Tibial nerve (tissue), 4 donors: ENCODE measurements at regions not wholly inside any gene's neighbourhood (a gene's known extent, or its start where the extent isn't known, plus 50 kb on each side); places are given as distances from the start of the nearest gene placed in this dataset.

Experiments
- DNase-seq, 2 donors: peaks; one replicate each; pipeline ENCODE4 v3.0.0-alpha.2; 2019; ENCODE audit warnings: low spot score in 2 of 2
- H3K27ac ChIP-seq, 4 donors: fragments of 200-600 bp; sonication (generic) in 3 of 4; one replicate each; pipeline ENCODE4 v1.5.1; 2017 to 2019; ENCODE audit warnings: mild to moderate bottlenecking in 1 of 4
- H3K27me3 ChIP-seq, 2 donors: fragments of 200-600 bp; sonication (generic) in 1 of 2; one replicate each; pipeline versions ENCODE4 v1.5.1 to v1.6.0; 2017 to 2019
- H3K36me3 ChIP-seq, 3 donors: fragments of 200-600 bp; sonication (generic); one replicate each; pipeline ENCODE4 v1.5.1; 2018 to 2019
- H3K4me1 ChIP-seq, 4 donors: fragments of 200-600 bp; sonication (generic) in 3 of 4; one replicate each; pipeline ENCODE4 v1.5.1; 2017 to 2019
- H3K4me3 ChIP-seq, 4 donors: fragments of 200-600 bp; sonication (generic) in 3 of 4; one replicate each; pipeline ENCODE4 v1.5.1; 2017 to 2019; ENCODE audit warnings: mild to moderate bottlenecking in 1 of 4, moderate library complexity in 1 of 4
- H3K9me3 ChIP-seq, 4 donors: fragments of 200-600 bp; sonication (generic) in 3 of 4; one replicate each; pipeline ENCODE4 v1.5.1; 2017 to 2019
- EP300 ChIP-seq, 2 donors: sonication (generic); formaldehyde crosslinking; IDR thresholded peaks; one replicate each; pipeline ENCODE4 v1.6.1; 2017; ENCODE audit warnings: antibody characterized with exemption in 2 of 2, mild to moderate bottlenecking in 1 of 2
- POLR2A ChIP-seq, 2 donors: fragments of 450-650 bp; IDR thresholded peaks; one replicate each; pipeline ENCODE4 v1.6.1; 2017; ENCODE audit warnings: antibody characterized with exemption in 2 of 2, mild to moderate bottlenecking in 2 of 2, moderate library complexity in 2 of 2
- WGBS, 2 donors: methylation state at CpG; one replicate each; pipeline ENCODE4 v1.1.5; 2018; 5-methylcytosine and 5-hydroxymethylcytosine counted together
- TF ChIP-seq, protein P1 (sequence below), 5 experiments: fragments of 200-600 bp in 3 of 5; fragments of 450-650 bp in 2 of 5; sonication (generic) in 3 of 5; IDR thresholded peaks; one replicate each; pipeline ENCODE4 v1.5.1; 2016 to 2019; ENCODE audit warnings: antibody characterized with exemption in 5 of 5, mild to moderate bottlenecking in 3 of 5, moderate library complexity in 2 of 5

DNA sequence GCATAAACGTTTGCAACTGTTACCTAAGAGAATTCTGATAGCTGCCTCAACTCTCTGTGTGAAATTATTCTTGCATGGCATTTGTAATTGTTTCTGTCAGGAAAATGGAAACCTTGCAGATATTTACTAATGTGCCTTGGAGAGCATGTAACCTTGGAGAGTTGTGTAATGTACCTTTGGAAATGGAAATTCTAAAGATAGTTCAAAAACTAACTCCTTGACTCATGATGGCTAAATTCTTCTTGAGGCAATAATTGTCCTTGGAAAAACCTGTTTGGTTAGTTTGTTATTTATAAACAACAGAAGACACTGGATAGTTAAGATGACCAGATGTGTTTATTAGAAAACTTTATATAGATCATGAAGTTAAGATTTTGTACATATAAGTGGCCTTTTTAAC, 1033.8 kb downstream of the PLA2G4A start:
- H3K4me1 ChIP-seq, result no peaks in the 10 kb centered on the region
- H3K4me3 ChIP-seq, result no peak overlapping the region
- H3K9me3 ChIP-seq, result no peaks in the 10 kb centered on the region
- WGBS, 2 donors, result 60 to 63% methylated on average over 1 of the region's 1 CpG
- H3K27ac ChIP-seq, result no peak overlapping the region
- no peak for DNase-seq
- no peaks in the 10 kb centered on the region for H3K27me3 ChIP-seq
- no peak for TF ChIP-seq EP300 (IDR thresholded peaks at IDR 0.05)
- TF ChIP-seq, protein P1, sequence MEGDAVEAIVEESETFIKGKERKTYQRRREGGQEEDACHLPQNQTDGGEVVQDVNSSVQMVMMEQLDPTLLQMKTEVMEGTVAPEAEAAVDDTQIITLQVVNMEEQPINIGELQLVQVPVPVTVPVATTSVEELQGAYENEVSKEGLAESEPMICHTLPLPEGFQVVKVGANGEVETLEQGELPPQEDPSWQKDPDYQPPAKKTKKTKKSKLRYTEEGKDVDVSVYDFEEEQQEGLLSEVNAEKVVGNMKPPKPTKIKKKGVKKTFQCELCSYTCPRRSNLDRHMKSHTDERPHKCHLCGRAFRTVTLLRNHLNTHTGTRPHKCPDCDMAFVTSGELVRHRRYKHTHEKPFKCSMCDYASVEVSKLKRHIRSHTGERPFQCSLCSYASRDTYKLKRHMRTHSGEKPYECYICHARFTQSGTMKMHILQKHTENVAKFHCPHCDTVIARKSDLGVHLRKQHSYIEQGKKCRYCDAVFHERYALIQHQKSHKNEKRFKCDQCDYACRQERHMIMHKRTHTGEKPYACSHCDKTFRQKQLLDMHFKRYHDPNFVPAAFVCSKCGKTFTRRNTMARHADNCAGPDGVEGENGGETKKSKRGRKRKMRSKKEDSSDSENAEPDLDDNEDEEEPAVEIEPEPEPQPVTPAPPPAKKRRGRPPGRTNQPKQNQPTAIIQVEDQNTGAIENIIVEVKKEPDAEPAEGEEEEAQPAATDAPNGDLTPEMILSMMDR (IDR thresholded peaks at IDR 0.05), result no peak
- TF ChIP-seq POLR2A (IDR thresholded peaks at IDR 0.05), result no peak
- H3K36me3 ChIP-seq, result no peaks in the 10 kb centered on the region

DNA sequence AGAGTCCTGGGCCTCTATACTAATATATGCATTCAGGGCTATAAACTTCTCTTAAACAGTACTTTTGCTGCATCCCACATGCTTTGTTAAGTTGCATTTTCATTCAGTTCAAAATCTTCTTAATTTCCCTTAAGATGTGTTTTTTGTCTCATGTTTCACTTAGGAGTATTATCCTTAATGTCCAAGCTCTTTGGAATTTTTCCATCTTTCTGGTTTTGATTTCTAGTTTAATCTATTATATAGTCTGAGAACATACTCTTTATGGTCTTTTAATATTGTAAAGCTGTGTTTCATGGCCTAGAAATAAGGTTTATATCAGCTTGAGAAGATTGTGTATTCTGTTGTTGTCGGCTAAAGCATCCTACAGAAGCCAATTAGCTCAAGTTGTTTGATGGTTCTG, 1041.8 kb downstream of the PLA2G4A start:
- H3K36me3 ChIP-seq, result no peaks in the 10 kb centered on the region
- WGBS, 2 donors, result 65 to 77% methylated on average over 1 of the region's 1 CpG
- TF ChIP-seq POLR2A (IDR thresholded peaks at IDR 0.05) (no peak), EP300 (IDR thresholded peaks at IDR 0.05) (no peak)
- no peaks in the 10 kb centered on the region for H3K4me1 ChIP-seq
- H3K27ac ChIP-seq, result no peak overlapping the region
- no peaks in the 10 kb centered on the region for H3K9me3 ChIP-seq
- DNase-seq, result no peak
- H3K4me3 ChIP-seq, result no peak overlapping the region
- H3K27me3 ChIP-seq, result no peaks in the 10 kb centered on the region

DNA sequence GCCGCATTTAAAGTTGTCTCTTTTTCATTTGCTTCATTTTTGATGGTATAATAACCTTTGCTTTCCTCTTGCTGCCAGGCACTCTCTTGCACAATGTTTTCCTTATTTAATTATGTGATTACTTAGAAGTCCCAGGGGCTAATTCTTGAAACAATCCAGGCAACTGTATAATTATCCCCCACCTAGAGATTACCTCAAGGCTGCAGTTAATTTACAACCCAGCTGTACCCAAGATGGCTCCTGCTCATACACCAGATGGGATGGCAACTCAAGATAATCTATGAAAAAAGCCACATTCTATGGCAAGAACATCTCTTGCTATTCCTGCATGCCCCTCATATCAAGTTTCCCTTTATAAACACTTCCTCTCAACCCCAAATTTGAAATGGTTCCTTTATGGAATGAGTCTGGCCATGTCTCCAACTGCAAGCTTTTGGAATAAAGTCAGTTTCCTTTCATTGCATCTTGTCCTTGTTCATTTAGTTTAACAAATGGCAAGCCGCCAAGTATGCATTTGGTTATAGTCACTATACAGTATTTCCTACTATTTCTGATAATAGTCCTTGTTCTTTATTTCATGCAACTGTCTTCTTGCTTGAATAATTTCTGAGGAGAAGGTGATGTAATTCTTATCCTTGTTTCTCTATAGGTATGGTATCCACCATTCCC, 1042.6 kb downstream of the PLA2G4A start:
- 71 to 74% methylated on average over 2 of the region's 2 CpGs for WGBS, 2 donors
- DNase-seq, result no peak
- Histone ChIP-seq H3K4me1 (no peaks in the 10 kb centered on the region), H3K36me3 (no peaks in the 10 kb centered on the region), H3K9me3 (no peaks in the 10 kb centered on the region), H3K4me3 (no peak overlapping the region), H3K27me3 (no peaks in the 10 kb centered on the region), H3K27ac (no peak overlapping the region)
- no peak for TF ChIP-seq EP300 (IDR thresholded peaks at IDR 0.05)

DNA sequence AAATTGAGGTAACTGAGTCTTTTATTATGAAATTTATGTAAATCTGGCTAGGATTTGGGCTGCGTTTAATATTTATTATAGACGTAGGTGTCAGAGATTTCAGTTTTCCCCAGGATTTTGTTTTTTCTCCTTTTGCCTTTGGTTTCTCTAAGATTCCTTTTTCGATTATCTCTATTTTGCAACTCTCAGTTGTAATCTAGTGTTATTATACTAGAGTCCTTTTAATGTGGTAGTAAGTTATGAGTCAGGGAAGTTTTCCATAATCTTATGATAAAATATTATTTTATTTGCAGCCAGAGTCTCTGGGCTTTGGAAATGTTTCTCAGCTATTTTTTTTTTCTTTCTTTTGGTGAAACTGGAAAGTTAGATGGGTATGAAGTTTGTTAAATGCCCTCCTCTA, 1043.8 kb downstream of the PLA2G4A start:
- TF ChIP-seq, protein P1 (IDR thresholded peaks at IDR 0.05), result no peak
- TF ChIP-seq POLR2A (IDR thresholded peaks at IDR 0.05), result no peak
- WGBS, 2 donors, result 85 to 88% methylated on average over 3 of the region's 3 CpGs
- no peak for DNase-seq
- Histone ChIP-seq H3K4me1 (no peaks in the 10 kb centered on the region), H3K4me3 (no peak overlapping the region), H3K36me3 (no peaks in the 10 kb centered on the region), H3K9me3 (no peaks in the 10 kb centered on the region), H3K27ac (no peak overlapping the region), H3K27me3 (no peaks in the 10 kb centered on the region)

DNA sequence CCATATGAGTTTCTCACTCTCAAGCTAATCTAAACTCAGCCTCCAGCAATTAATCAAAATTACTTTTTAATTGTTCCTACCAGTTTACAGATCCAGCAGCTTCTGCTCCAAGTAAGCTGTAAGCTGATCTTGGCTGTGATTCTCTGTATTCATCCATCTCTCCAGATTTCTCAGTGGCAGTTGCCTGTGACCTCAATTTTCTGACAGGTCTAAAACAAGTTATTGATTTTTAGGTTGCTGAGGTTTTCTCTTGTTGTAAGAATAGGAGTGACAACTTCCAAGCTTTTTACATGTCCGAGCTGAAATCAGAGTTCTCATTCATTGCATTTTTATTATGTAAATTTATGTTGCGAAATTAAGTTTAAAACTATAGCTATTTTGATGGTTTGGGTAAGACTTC, 1044.4 kb downstream of the PLA2G4A start:
- WGBS, 2 donors, result 88 to 92% methylated on average over 2 of the region's 2 CpGs
- TF ChIP-seq, protein P1 (IDR thresholded peaks at IDR 0.05), result no peak
- TF ChIP-seq EP300 (IDR thresholded peaks at IDR 0.05), result no peak
- no peak for TF ChIP-seq POLR2A (IDR thresholded peaks at IDR 0.05)
- H3K4me1 ChIP-seq, result no peaks in the 10 kb centered on the region
- H3K27ac ChIP-seq, result no peak overlapping the region
- no peak overlapping the region for H3K4me3 ChIP-seq
- H3K9me3 ChIP-seq, result no peaks in the 10 kb centered on the region
- DNase-seq, result no peak
- H3K27me3 ChIP-seq, result no peaks in the 10 kb centered on the region
- H3K36me3 ChIP-seq, result no peaks in the 10 kb centered on the region

DNA sequence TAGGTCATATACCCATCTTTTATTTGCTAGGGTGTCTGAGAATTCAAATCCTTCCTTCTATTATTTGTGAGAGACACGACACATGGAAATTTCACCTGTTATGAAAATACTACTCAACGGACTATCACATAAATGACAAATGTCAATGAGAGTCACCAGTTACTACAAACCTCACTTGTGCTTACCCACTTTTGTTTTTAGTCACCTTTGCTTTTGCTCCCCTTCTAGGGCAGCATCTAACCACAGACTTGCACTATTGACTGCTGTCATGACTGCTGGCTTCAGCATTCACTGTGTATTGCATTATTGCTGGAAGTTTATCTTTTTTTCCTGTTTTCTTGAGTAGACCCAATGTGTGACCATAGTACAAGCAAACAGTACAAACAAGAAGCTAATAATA, 1048.0 kb downstream of the PLA2G4A start:
- TF ChIP-seq, protein P1 (IDR thresholded peaks at IDR 0.05), result no peak
- no peak for TF ChIP-seq POLR2A (IDR thresholded peaks at IDR 0.05)
- TF ChIP-seq EP300 (IDR thresholded peaks at IDR 0.05), result no peak
- no peaks in the 10 kb centered on the region for H3K4me1 ChIP-seq
- no peaks in the 10 kb centered on the region for H3K27me3 ChIP-seq
- no peak for DNase-seq
- WGBS, 2 donors, result 97% methylated on average over 2 of the region's 2 CpGs
- no peaks in the 10 kb centered on the region for H3K36me3 ChIP-seq
- no peak overlapping the region for H3K4me3 ChIP-seq
- no peak overlapping the region for H3K27ac ChIP-seq
- no peaks in the 10 kb centered on the region for H3K9me3 ChIP-seq
